ENCODE measurements at regions not wholly inside any gene's neighbourhood (a gene's known extent, or its start where the extent isn't known, plus 50 kb on each side); places are given as distances from the start of the nearest gene placed in this dataset.

GRCh38 chr3:72210261-72210660 lies 425.3 kb upstream of the PROK2 start:
- TF ChIP-seq POLR2AphosphoS5 (IDR thresholded peaks at IDR 0.05) (no peak), POLR2A (IDR thresholded peaks at IDR 0.05; ENCODE audit: low read depth) (no peak), CTCF (IDR thresholded peaks at IDR 0.05) (no peak), EP300 (IDR thresholded peaks at IDR 0.05) (no peak)
- Histone ChIP-seq H3K4me1 (peaks cover 0 to 5% (median 0%) of the 10 kb centered on the region in 4 donors), H3K4me3 (no peak overlapping the region), H3K27ac (replicated peaks in 1 of 4) (no peak overlapping the region), H3K27me3 (no peaks in the 10 kb centered on the region), H3K9me3 (no peaks in the 10 kb centered on the region), H3K36me3 (no peaks in the 10 kb centered on the region)
- intact Hi-C loops (cut with DNase I): no loop called here
- no peak for DNase-seq (ENCODE audit: extremely low spot score)
- 88% methylated on average over 8 of the region's 8 CpGs for WGBS

GRCh38 chr3:72205297-72205826 lies 420.4 kb upstream of the PROK2 start:
- H3K4me3 ChIP-seq: no peak overlapping the region
- intact Hi-C loops (cut with DNase I): loop anchor here (10.0 kb wide), 1 partner anchor 251 kb away; no protein-coding TSS in a partner anchor
- TF ChIP-seq POLR2A (IDR thresholded peaks at IDR 0.05; ENCODE audit: low read depth) (no peak), POLR2AphosphoS5 (IDR thresholded peaks at IDR 0.05) (no peak), CTCF (IDR thresholded peaks at IDR 0.05) (no peak), EP300 (IDR thresholded peaks at IDR 0.05) (no peak)
- peaks cover 0 to 6% (median 3%) of the 10 kb centered on the region in 4 donors for H3K9me3 ChIP-seq
- no peaks in the 10 kb centered on the region for H3K36me3 ChIP-seq
- 48% methylated on average over 8 of the region's 8 CpGs for WGBS
- no peak for DNase-seq (ENCODE audit: extremely low spot score)
- H3K27me3 ChIP-seq: no peaks in the 10 kb centered on the region
- no peaks in the 10 kb centered on the region for H3K4me1 ChIP-seq
- H3K27ac ChIP-seq (replicated peaks in 1 of 4): no peak overlapping the region

GRCh38 chr3:72204452-72204851 lies 419.5 kb upstream of the PROK2 start:
- Histone ChIP-seq H3K36me3 (no peaks in the 10 kb centered on the region), H3K27ac (replicated peaks in 1 of 4) (no peak overlapping the region), H3K9me3 (peaks cover 0 to 7% (median 3%) of the 10 kb centered on the region in 4 donors), H3K27me3 (no peaks in the 10 kb centered on the region), H3K4me1 (no peaks in the 10 kb centered on the region), H3K4me3 (no peak overlapping the region)
- no peak for DNase-seq (ENCODE audit: extremely low spot score)
- intact Hi-C loops (cut with DNase I): loop anchor here (10.0 kb wide), 1 partner anchor 250 kb away; no protein-coding TSS in a partner anchor
- no peak for TF ChIP-seq POLR2A (IDR thresholded peaks at IDR 0.05; ENCODE audit: low read depth)
- TF ChIP-seq EP300 (IDR thresholded peaks at IDR 0.05): no peak
- TF ChIP-seq POLR2AphosphoS5 (IDR thresholded peaks at IDR 0.05): no peak
- TF ChIP-seq CTCF (IDR thresholded peaks at IDR 0.05): no peak
- 86% methylated on average over 7 of the region's 7 CpGs for WGBS

GRCh38 chr3:72203613-72204349 lies 418.8 kb upstream of the PROK2 start:
- TF ChIP-seq EP300 (IDR thresholded peaks at IDR 0.05): no peak
- TF ChIP-seq POLR2AphosphoS5 (IDR thresholded peaks at IDR 0.05): no peak
- no peak for TF ChIP-seq POLR2A (IDR thresholded peaks at IDR 0.05; ENCODE audit: low read depth)
- no peak for TF ChIP-seq CTCF (IDR thresholded peaks at IDR 0.05)
- Histone ChIP-seq H3K27ac (replicated peaks in 1 of 4) (no peak overlapping the region), H3K4me3 (no peak overlapping the region), H3K36me3 (no peaks in the 10 kb centered on the region), H3K4me1 (no peaks in the 10 kb centered on the region), H3K9me3 (peaks cover 0 to 7% (median 3%) of the 10 kb centered on the region in 4 donors), H3K27me3 (no peaks in the 10 kb centered on the region)
- intact Hi-C loops (cut with DNase I): loop anchor here (10.0 kb wide), 1 partner anchor 249 kb away; no protein-coding TSS in a partner anchor
- WGBS: 70% methylated on average over 4 of the region's 8 CpGs
- no peak for DNase-seq (ENCODE audit: extremely low spot score)

Measured in esophagus muscularis mucosa (tissue), 4 donors.